GM12801 (cell line): ENCODE measurements at regions not wholly inside any gene's neighbourhood (a gene's known extent, or its start where the extent isn't known, plus 50 kb on each side); places are given as distances from the start of the nearest gene placed in this dataset.

Experiments used
- TF ChIP-seq, protein P1 (sequence below): IDR thresholded peaks from one replicate; pipeline ENCODE4 v1.5.1; 2011; ENCODE audit warnings: control low read depth; ENCODE audit not compliant: insufficient read length; ENCODE audit errors: extremely low read depth

DNA sequence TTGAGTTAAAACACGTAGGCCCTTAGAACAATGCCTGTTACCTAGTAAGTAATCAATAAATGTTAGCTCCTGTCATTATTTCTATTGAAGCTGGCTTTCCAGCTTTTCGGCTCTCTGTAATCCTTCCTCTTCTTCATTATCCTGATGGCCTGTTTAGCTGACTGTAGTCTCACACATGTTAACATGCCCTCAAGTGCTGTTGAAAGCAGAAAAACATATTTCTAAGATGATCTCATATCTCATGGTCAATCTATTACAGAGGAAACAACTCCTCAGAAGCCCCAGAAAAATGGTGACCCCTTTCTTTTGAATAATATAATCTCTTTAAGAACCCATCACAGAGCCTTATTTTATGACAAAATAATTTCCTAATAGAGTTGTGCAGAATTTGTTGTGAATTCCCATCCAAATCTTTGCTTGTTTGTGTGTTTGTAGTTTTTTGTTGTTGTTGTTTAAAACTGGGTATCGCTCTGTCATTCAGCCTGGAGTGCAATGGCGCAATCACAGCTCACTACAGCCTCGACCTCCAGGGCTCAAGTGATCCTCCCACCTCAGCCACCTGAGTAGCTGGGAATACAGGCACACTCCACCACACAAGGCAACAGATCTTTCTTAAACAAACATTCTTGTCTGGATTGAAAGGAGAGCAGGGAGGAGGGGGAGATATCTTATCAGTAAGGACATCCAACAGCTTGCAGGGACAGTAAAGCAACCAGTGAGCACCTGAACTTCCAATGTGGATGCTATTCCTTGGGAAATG lies 242.5 kb upstream of the CAND1 start:
- TF ChIP-seq, protein P1, sequence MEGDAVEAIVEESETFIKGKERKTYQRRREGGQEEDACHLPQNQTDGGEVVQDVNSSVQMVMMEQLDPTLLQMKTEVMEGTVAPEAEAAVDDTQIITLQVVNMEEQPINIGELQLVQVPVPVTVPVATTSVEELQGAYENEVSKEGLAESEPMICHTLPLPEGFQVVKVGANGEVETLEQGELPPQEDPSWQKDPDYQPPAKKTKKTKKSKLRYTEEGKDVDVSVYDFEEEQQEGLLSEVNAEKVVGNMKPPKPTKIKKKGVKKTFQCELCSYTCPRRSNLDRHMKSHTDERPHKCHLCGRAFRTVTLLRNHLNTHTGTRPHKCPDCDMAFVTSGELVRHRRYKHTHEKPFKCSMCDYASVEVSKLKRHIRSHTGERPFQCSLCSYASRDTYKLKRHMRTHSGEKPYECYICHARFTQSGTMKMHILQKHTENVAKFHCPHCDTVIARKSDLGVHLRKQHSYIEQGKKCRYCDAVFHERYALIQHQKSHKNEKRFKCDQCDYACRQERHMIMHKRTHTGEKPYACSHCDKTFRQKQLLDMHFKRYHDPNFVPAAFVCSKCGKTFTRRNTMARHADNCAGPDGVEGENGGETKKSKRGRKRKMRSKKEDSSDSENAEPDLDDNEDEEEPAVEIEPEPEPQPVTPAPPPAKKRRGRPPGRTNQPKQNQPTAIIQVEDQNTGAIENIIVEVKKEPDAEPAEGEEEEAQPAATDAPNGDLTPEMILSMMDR: no peak

DNA sequence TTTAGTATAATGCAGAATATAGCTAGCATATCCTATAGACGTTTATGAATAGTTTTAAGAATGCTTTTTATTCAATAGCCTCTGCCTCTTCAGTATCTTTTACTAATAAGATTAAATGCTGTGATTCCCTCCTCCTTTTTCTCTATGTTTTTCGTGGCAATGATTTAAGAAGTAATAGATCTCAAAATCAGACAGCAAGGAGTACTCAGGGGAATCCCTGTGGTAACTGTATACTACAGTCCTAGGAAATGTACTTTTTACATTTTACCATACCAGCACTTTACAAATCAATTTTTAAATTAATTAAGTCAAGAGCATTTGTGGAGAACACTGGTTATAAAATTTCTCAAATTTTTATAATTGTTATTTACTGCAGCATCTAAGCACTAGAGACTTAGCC lies 240.6 kb upstream of the CAND1 start:
- TF ChIP-seq, protein P1: no peak

DNA sequence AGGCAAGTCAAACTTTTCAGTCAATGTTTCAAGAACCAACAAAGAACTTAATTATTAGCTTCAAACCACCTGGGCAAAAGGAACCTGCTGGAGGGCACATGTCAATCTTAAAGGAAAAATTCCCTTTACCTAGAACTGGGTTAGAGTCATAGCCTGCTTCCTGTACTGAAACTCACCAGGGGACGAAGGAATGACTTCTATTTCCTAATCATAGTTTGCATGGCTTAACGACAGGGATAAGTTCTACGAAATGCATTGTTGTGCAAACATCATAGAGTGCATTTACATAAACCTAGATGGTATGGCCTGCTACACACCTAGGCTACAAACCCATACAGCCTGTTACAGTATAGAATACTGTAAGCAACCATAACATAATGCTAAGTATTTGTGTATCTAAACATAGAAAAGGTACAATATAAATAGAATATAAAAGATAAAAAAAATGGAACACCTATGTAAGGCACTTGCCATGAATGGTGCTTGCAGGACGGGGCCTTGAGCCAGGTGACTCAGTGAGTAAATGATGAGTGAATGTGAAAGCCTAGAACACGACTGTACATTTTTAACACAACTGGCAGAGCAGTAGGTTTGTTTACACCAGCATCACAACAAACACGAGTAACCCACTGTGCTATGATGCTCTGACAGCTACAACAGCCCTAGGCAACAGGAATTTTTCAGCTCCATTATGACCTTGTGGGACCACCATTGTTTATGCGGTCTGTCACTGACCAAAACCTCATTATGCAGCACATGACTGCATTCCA lies 234.9 kb upstream of the CAND1 start:
- TF ChIP-seq, protein P1: no peak

DNA sequence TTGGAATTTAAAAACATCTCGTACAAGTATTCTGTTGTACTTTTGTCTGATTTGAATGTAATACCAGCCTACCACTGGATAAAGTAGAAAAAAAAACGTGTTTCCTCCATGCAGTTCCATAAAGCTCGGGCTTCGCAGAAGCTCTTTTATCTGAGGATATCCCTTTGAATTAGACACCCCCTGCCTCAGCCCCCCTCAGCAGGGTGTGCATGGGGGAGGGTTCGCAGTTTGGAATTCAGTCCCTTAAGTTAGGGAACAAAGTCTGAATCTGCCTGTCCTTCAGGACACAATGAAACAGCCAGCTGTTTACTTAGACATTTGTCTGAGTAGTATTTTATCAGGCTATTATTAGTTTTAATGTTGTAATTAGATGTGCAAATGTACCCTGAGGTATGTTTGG lies 234.0 kb upstream of the CAND1 start:
- TF ChIP-seq, protein P1: no peak

DNA sequence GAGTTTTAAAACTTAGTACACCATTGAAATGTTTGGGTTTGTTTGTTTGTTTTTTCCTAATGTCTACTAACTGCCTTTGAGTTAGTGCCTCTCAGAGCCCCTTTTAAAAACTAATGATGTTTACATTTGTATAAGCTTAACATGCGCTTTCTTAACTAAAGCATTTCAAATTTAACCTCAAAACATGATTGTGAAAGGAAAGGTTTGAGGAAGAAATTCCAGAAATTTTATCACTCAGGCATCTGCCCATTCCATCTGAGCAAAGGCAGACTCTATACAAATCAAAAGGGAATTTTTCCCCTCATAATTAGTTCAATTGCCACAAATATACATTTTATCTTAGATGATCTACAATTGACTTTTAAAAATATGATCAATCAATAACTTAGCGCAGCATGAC lies 230.7 kb upstream of the CAND1 start:
- TF ChIP-seq, protein P1: no peak

DNA sequence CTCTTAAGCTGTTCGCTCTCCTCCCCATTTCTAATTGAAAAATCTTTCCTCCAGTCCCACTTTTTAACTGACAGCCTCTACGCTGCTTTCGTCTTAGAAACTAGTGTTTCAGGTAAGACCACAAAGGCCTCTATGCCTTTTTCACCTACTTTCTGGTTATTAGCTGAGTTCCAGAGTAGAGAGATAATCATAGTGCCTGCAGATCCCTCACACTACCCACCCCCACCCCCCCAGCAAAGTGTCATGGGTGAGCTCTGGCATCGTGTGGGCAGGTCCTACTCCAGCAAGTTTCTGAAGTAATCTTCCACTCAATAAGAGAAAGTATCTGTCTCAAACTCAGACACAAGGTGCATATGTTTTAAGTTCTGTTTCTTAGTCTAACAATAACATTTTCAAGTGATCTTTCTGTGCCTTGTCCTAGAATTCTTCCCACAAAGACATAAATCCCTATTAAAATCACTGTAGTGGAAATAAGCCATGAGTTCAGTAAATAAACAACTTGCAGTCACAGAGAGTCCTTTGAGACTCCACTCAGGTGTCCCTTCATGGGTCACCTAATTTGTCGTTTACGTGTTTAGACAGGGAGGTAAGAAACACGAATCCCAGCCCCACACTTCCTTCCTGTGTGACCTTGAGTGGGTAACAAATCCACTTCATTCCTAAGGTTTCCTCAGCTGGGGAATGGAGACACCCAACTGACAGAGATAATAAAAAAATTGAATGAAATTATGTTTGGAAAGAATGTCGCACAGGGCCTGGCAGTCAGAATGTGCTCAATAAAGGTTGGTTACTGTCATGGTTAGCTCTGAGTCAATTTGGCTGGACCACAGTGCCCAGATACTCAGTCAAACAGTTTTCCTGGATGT lies 228.9 kb upstream of the CAND1 start:
- TF ChIP-seq, protein P1: no peak

DNA sequence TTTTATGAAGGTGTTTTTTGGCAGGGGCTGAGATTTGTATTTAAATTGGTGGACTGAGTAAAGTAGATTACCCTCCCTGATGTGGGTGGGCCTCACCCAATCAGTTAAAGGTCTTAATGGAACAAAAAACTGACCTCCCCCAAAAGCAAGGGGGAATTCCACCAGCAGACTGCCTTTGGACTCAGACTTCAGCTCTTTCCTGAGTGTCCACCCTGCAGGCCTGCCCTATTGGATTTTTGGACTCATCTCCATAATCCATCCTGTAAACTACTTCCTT lies 228.4 kb upstream of the CAND1 start:
- TF ChIP-seq, protein P1: no peak
